ENCODE measurements at regions not wholly inside any gene's neighbourhood (a gene's known extent, or its start where the extent isn't known, plus 50 kb on each side); places are given as distances from the start of the nearest gene placed in this dataset.
A peak's percentile ranks its signal among the peaks of the same experiment; 100 is the strongest.

DNA sequence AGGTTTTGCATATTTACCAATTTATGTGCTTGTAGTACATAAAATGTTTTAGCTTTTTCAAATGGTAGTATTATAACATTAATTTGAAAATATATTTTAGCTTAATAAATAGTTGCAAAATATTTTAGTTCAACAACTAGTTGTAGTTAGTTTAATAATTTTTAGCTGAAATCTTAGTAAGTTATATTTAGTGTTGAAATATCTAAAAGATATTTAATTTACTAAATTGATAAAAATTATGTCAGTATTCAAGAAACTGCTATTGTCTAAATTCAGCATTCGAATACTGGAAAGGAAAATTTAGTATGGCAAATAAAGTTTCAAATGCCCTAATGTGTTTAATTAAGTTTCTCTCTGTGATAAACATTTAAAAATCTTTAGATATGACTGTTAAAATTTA lies 754.5 kb upstream of the MIR17HG start:
- no TSS peak for BruUV-seq (replicated peaks)
- no peaks in the 10 kb centered on the region for H4K20me1 ChIP-seq (replicated peaks; ENCODE audit: control insufficient read depth, insufficient read depth, low read length)
- FAIRE-seq: no peak
- no peak overlapping the region for H3K4me3 ChIP-seq
- ATAC-seq: no peak
- intact Hi-C loops (cut with micrococcal nuclease) (no loop called here), in situ Hi-C loops (cut with MboI) (no loop called here)
- DNase-seq (ENCODE audit: extremely low read depth in 1 of 4, low spot score in 3 of 4): no peak
- H2AFZ ChIP-seq (ENCODE audit: low read depth, low read length): no peak overlapping the region
- no peak overlapping the region for H3K9ac ChIP-seq (ENCODE audit: insufficient read depth in 1 of 2, low read depth in 2 of 2, low read length in 2 of 2)
- no peaks in the 10 kb centered on the region for H3K4me1 ChIP-seq (replicated peaks in 1 of 2; ENCODE audit: control insufficient read depth in 2 of 2, insufficient read depth in 2 of 2, low read length in 2 of 2)
- no peak overlapping the region for H3K4me2 ChIP-seq (ENCODE audit: insufficient read depth, low read length)
- POLR2A ChIA-PET: no interaction called here
- no peaks in the 10 kb centered on the region for H3K36me3 ChIP-seq (ENCODE audit: control insufficient read depth, insufficient read depth, low read length)
- TF ChIP-seq ZNF311 (CRISPR knock-in tag; IDR thresholded peaks at IDR 0.05) (0 out of 2 replicates have a peak, but pooled peaks have one; percentile 11), TFAM (CRISPR knock-in tag; conservative IDR thresholded peaks at IDR 0.05) (peak; percentile 90), ZBTB11 (CRISPR knock-in tag; IDR thresholded peaks at IDR 0.05) (no peak)
- 3% methylated on average over 1 of the region's 1 CpG for WGBS (ENCODE audit: insufficient coverage, low coverage, missing lambda C conversion rate)
- H3K9me1 ChIP-seq (ENCODE audit: control insufficient read depth, insufficient read depth, low read length): no peaks in the 10 kb centered on the region
- H3K9me3 ChIP-seq (replicated peaks; ENCODE audit: control insufficient read depth, insufficient read depth, low read depth, low read length): no peaks in the 10 kb centered on the region
- no peaks in the 10 kb centered on the region for H3K27me3 ChIP-seq (ENCODE audit: control insufficient read depth in 2 of 2, insufficient read depth in 2 of 2, low read length in 2 of 2)
- H3K27ac ChIP-seq (ENCODE audit: extremely low read depth, low read depth, low read length): no peak overlapping the region
- CTCF ChIA-PET (ENCODE audit: low intra/inter-chr PET ratio): interaction anchor here (0.7 kb wide), 1 partner anchor 824 kb away, joined by 5 read pairs; no protein-coding TSS in a partner anchor
- no peaks in the 10 kb centered on the region for H3K79me2 ChIP-seq (ENCODE audit: control insufficient read depth, insufficient read depth, low read length)

Measured in K562 (cell line).